HG03060 (cell line): ENCODE measurements at regions not wholly inside any gene's neighbourhood (a gene's known extent, or its start where the extent isn't known, plus 50 kb on each side); places are given as distances from the start of the nearest gene placed in this dataset.
"Not testable (repeated sequence)": the region's sequence is repeated elsewhere in the genome, so short reads cannot be mapped to it uniquely, and the experiment has no call there.

Source experiments
- ATAC-seq: cut with Tn5 transposase; IDR thresholded peaks from one replicate; pipeline ENCODE4 v1.9.1; 2021; ENCODE audit warnings: low read depth, moderate number of reproducible peaks; ENCODE audit not compliant: unreplicated experiment

DNA sequence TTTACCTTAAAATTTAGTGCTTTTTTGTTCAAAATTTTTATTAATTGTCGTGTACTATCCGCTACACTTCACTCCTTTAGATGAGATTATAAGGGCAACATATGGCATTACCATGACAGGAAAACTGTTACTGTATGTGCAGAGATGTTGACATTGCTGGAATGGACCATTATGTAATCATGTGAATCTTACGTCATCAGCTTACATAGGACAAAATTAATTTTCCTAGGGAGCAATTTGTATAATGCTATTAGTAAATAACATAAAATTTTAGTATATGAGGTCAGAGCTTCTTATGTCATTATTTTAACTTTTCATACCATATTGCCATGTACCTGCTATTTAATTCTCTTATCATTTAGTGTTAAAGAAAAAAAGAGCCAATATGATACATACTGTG is 110.4 kb upstream of the KLHL1 start:
- ATAC-seq, result no peak

DNA sequence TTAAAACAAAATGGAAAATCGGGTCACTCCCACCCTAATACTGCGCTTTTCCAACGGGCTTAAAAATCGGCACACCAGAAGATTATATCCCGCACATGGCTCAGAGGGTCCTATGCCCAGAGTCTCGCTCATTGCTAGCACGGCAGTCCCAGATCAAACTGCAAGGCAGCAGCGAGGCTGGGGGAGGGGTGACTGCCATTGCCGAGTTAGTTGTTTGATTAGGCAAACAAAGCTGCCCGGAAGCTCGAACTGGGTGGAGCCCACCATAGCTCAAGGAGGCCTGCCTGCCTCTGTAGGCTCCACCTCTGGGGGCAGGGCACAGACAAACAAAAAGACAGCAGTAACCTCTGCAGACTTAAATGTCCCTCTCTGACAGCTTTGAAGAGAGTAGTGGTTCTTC is 100.7 kb upstream of the KLHL1 start:
- ATAC-seq, result not testable (repeated sequence)

DNA sequence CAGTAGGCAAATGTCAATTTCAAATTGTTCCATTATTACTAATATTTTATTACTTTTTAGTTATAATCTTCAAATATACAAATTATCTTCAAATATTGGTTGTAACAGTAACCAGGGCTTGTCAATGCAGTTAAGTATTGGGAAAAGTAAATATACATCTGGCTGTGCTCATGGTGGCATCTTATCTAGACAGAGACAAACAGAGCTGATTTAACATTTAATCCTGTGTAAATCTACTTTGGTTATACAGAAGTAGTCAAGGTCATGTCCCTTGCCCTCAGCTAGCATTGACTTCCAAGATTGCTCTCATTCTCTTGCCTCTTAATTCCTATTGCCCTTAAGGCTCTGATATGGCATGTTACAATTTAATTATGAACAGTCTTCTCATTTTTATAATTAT is 98.4 kb upstream of the KLHL1 start:
- ATAC-seq, result no peak

GRCh38 chr13:70203661-70204229 is 95.5 kb upstream of the KLHL1 start:
- no peak for ATAC-seq

- ATAC-seq, result no peak
Observed at GRCh38 chr13:70191034-70191433, 82.8 kb upstream of the KLHL1 start.

DNA sequence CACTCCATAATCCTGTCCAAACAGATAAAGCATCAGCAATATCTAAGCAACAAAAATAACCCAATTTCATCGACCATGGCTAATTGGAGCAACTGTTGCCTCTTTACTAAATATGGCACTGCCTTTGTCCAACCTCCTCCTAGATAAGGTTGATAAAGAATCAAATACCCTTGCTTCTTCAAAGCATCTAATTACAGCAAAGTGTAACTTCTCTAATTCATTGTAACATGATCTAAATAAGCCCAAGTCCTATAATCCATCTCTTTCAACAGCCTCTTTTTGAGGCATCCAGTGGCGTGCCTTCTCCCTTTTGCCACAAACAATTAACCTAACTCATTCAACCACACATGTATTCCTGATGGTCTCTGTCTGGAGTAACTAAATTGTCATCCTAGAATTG is 81.7 kb upstream of the KLHL1 start:
- no peak for ATAC-seq

GRCh38 chr13:70188567-70188966 is 80.3 kb upstream of the KLHL1 start:
- no peak for ATAC-seq

DNA sequence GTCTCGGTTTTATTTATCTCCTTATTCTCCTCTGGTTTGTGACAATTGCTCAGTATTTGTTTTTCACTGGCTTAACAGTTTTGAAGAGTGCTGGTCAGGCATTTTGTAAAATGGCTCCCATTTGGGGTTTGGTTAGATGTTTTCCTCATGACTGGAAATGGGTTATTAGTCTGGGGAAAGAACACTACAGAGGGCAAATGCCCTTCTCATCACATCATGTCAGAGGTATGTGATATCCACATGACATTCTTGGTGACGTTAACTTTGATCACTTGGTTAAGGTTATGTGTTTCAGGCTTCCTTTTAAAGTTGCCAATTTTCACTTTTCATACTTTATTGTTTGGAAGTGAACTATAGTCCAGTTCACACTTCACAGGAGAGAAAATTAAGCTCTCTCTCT is 74.8 kb upstream of the KLHL1 start:
- no peak for ATAC-seq
